Osteoblast (primary cell): ENCODE measurements at regions not wholly inside any gene's neighbourhood (a gene's known extent, or its start where the extent isn't known, plus 50 kb on each side); places are given as distances from the start of the nearest gene placed in this dataset.

Source experiments
- DNase-seq: peaks from one replicate; pipeline ENCODE4 v3.0.0; 2011; ENCODE audit warnings: low spot score, mixed read lengths; ENCODE audit not compliant: insufficient read length; ENCODE audit errors: missing footprints
- H2AFZ ChIP-seq: 2 replicates; pipeline ENCODE4 v1.6.0; 2011; ENCODE audit warnings: mild to moderate bottlenecking, low read length
- H3K27ac ChIP-seq: 2 replicates; pipeline ENCODE4 v1.5.1; 2011; ENCODE audit warnings: mild to moderate bottlenecking, low read depth, low read length, moderate library complexity
- H3K27me3 ChIP-seq: 2 replicates; pipeline ENCODE4 v1.6.0; 2012; ENCODE audit warnings: mild to moderate bottlenecking, control low read depth, inconsistent platforms, low read length, moderate library complexity; ENCODE audit not compliant: insufficient read depth
- H3K36me3 ChIP-seq: 2 replicates; pipeline ENCODE4 v1.5.1; 2011; ENCODE audit warnings: mild to moderate bottlenecking, low read length, control low read depth, moderate library complexity; ENCODE audit not compliant: insufficient read depth
- H3K4me1 ChIP-seq: 2 replicates; pipeline ENCODE4 v1.5.1; 2011; ENCODE audit warnings: mild to moderate bottlenecking, low read length, control low read depth, moderate library complexity; ENCODE audit not compliant: insufficient read depth
- H3K4me2 ChIP-seq: 2 replicates; pipeline ENCODE4 v1.6.0; 2011; ENCODE audit warnings: mild to moderate bottlenecking, low read length; ENCODE audit not compliant: insufficient read depth
- H3K4me3 ChIP-seq: fragments of 200-600 bp; sonication (generic); 3 replicates; pipeline ENCODE4 v1.5.1; 2012; ENCODE audit warnings: mild to moderate bottlenecking, low read length, inconsistent platforms; ENCODE audit not compliant: insufficient read depth
- H3K79me2 ChIP-seq: 2 replicates; pipeline ENCODE4 v1.6.0; 2012; ENCODE audit warnings: mild to moderate bottlenecking, low read length, control low read depth, inconsistent platforms; ENCODE audit not compliant: insufficient read depth
- H3K9me3 ChIP-seq: 2 replicates; pipeline ENCODE4 v1.5.1; 2011; ENCODE audit warnings: low read depth, low read length, control low read depth
- H4K20me1 ChIP-seq: 2 replicates; pipeline ENCODE4 v1.6.0; 2012; ENCODE audit warnings: mild to moderate bottlenecking, low read length, control low read depth; ENCODE audit not compliant: insufficient read depth
- TF ChIP-seq, protein P1 (sequence below): IDR thresholded peaks from 2 replicates; pipeline ENCODE4 v1.5.1; 2011; ENCODE audit warnings: mild to moderate bottlenecking, low read depth, low read length, moderate library complexity; ENCODE audit errors: extremely low read depth

DNA sequence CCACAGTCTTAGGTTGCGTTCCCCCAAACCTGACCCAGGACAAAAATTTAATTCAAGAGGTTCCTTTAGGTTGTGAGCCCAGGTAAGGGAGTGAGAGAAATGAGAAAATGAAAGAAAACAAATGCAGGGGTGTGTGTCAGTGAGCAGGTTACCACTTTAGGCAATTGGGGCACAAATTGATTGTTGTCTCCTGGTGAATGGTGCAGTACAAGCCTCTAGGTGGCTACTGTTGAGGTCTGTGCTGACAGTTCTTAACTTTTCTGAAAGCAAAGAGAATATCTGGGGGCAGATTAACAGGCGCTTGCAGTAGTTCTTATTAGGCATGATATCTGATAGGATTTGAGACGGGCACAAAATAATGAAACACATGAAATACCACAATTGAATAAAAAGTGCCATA lies 894.6 kb downstream of the FAM181B start:
- Histone ChIP-seq H3K4me1 (no peaks in the 10 kb centered on the region), H3K79me2 (no peaks in the 10 kb centered on the region), H4K20me1 (no peaks in the 10 kb centered on the region), H3K27me3 (no peaks in the 10 kb centered on the region), H3K4me2 (no peak overlapping the region), H3K9me3 (no peaks in the 10 kb centered on the region), H3K36me3 (no peaks in the 10 kb centered on the region), H3K4me3 (no peak overlapping the region), H2AFZ (no peak overlapping the region), H3K27ac (no peak overlapping the region)
- TF ChIP-seq, protein P1, sequence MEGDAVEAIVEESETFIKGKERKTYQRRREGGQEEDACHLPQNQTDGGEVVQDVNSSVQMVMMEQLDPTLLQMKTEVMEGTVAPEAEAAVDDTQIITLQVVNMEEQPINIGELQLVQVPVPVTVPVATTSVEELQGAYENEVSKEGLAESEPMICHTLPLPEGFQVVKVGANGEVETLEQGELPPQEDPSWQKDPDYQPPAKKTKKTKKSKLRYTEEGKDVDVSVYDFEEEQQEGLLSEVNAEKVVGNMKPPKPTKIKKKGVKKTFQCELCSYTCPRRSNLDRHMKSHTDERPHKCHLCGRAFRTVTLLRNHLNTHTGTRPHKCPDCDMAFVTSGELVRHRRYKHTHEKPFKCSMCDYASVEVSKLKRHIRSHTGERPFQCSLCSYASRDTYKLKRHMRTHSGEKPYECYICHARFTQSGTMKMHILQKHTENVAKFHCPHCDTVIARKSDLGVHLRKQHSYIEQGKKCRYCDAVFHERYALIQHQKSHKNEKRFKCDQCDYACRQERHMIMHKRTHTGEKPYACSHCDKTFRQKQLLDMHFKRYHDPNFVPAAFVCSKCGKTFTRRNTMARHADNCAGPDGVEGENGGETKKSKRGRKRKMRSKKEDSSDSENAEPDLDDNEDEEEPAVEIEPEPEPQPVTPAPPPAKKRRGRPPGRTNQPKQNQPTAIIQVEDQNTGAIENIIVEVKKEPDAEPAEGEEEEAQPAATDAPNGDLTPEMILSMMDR = no peak
- DNase-seq = no peak

DNA sequence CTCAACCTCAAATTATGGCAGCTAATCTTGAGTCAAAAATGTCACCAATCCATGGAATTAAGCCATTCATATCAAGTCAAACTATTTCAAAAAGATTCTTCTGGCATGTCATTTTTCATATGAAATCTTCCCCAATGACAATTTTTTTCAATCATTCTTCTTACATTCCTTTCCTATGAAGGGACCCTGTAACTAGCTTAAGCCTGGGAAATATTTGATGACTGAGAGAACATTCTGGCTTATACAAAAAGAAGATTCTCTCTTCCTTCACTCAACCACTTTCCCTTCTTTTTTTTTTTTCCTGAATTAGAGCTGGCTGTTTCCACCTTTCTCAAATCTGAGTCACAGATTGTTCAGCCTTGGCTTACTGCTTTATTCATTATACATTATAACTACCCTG lies 903.7 kb downstream of the FAM181B start:
- no peak overlapping the region for H3K4me3 ChIP-seq
- TF ChIP-seq, protein P1 = no peak
- H3K9me3 ChIP-seq = peaks cover 3% of the 10 kb centered on the region
- H2AFZ ChIP-seq = no peak overlapping the region
- no peak overlapping the region for H3K27ac ChIP-seq
- no peaks in the 10 kb centered on the region for H4K20me1 ChIP-seq
- H3K4me2 ChIP-seq = no peak overlapping the region
- no peaks in the 10 kb centered on the region for H3K36me3 ChIP-seq
- no peaks in the 10 kb centered on the region for H3K79me2 ChIP-seq
- no peaks in the 10 kb centered on the region for H3K4me1 ChIP-seq
- no peak for DNase-seq
- no peaks in the 10 kb centered on the region for H3K27me3 ChIP-seq

DNA sequence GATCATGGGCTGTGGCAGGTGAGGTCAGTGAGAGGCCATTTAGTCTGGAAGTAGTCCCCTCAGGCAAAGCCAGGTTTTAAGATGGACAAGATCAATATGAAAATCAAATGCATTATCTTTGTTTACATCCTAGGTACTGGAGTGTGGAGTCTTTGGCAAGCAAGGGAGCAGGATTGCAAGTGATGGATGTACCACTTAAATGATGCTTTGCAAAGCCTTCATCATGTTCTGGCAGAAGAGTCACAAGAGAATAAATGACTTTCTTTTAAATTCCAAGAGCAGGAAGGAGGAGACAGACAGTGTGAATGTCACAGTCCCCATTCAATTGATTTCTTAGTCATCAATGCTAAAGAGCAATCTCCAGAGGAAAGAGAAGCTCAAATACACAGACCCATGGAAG lies 908.3 kb downstream of the FAM181B start:
- DNase-seq = no peak
- no peak overlapping the region for H3K27ac ChIP-seq
- H3K27me3 ChIP-seq = no peaks in the 10 kb centered on the region
- peaks cover 3% of the 10 kb centered on the region for H3K9me3 ChIP-seq
- no peaks in the 10 kb centered on the region for H3K4me1 ChIP-seq
- H3K4me3 ChIP-seq = no peak overlapping the region
- no peaks in the 10 kb centered on the region for H3K79me2 ChIP-seq
- H4K20me1 ChIP-seq = no peaks in the 10 kb centered on the region
- TF ChIP-seq, protein P1 = no peak
- H3K4me2 ChIP-seq = no peak overlapping the region
- H2AFZ ChIP-seq = no peak overlapping the region
- H3K36me3 ChIP-seq = no peaks in the 10 kb centered on the region

- Histone ChIP-seq H3K9me3 (no peaks in the 10 kb centered on the region), H3K4me3 (no peak overlapping the region)
- DNase-seq = no peak
Measured at GRCh38 chr11:81819462-81819861, 914.2 kb downstream of the FAM181B start.

More at GRCh38 chr11:81819462-81819861, 914.2 kb downstream of the FAM181B start:
- H4K20me1 ChIP-seq = no peaks in the 10 kb centered on the region
- H3K79me2 ChIP-seq = no peaks in the 10 kb centered on the region
- H3K36me3 ChIP-seq = no peaks in the 10 kb centered on the region
- no peaks in the 10 kb centered on the region for H3K4me1 ChIP-seq
- TF ChIP-seq, protein P1 = no peak
- H2AFZ ChIP-seq = no peak overlapping the region
- H3K4me2 ChIP-seq = no peak overlapping the region
- no peak overlapping the region for H3K27ac ChIP-seq
- H3K27me3 ChIP-seq = no peaks in the 10 kb centered on the region
